GM12873 (cell line): ENCODE measurements at regions not wholly inside any gene's neighbourhood (a gene's known extent, or its start where the extent isn't known, plus 50 kb on each side); places are given as distances from the start of the nearest gene placed in this dataset.
A peak's percentile ranks its signal among the peaks of the same experiment; 100 is the strongest.

Experiments
- CTCF ChIP-seq: IDR thresholded peaks from 2 replicates; pipeline ENCODE4 v1.5.1; 2012; ENCODE audit warnings: low read depth, mild to moderate bottlenecking, moderate library complexity, low read length, control low read depth; ENCODE audit not compliant: insufficient read depth; ENCODE audit errors: missing control alignments

GRCh38 chr4:64539234-64539849 lies 130.1 kb upstream of the TECRL start:
- peak; percentile 73 for TF ChIP-seq CTCF

DNA sequence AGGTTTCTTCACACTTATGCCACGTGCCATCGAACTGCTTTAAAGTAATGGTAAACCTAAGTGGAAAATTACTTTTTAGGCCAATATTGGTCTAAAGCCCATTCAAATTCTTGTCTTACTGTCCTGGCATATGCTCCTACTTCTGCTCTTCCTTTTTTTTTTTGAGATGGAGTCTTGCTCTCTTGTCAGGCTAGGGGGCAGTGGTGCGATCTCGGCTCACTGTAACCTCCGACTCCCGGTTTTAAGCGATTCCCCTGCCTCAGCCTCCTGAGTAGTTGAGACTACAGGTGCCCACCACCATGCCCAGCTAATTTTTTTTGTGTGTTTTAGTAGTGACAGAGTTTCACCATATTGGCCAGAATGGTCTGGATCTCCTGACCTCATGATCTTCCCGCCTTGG lies 129.0 kb upstream of the TECRL start:
- no peak for TF ChIP-seq CTCF

- TF ChIP-seq CTCF: no peak
These were observed 124.4 kb upstream of the TECRL start for GRCh38 chr4:64533637-64534036.

DNA sequence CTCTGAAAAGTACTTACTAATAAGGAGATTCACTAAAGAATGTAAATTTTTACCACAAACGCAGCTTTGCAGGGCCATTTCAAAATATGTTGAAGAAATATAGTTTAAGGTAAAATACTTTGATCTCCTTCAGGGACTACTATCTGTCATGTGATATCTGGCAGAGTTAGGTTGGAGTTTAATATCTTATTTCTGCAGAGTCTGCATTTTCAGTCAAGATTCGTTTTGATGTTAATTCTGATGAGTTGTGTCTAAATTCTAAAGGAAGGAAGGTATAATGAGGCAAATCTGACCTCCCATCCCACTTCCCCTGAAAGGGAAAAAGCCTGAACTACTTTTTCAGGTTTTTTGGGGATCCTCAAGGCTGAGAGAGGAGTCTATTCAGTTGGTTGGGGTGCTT lies 123.9 kb upstream of the TECRL start:
- no peak for TF ChIP-seq CTCF

GRCh38 chr4:64520421-64520820 lies 111.2 kb upstream of the TECRL start:
- TF ChIP-seq CTCF: no peak

- no peak for TF ChIP-seq CTCF
These were observed 109.3 kb upstream of the TECRL start for GRCh38 chr4:64518600-64518999.

DNA sequence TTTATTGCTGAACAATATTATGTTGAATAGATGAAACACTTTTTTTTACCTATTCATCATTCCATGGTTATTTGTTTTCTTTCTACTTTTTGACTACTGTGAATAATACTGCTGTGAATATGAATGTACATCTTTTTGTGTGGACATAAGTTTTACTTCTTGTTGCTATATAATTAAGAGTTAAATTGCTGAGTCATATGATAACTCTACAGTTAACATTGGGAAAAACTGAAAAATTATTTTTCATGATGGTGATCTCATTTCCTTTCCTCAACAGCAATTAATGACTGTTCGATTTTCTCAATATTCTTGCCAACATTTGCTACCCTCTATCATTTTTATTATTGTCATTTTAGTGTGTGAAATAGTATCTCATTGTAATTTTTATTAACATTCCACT lies 106.9 kb upstream of the TECRL start:
- TF ChIP-seq CTCF: no peak
